ENCODE measurements at regions not wholly inside any gene's neighbourhood (a gene's known extent, or its start where the extent isn't known, plus 50 kb on each side); places are given as distances from the start of the nearest gene placed in this dataset.

- no peaks in the 10 kb centered on the region for H3K36me3 ChIP-seq (ENCODE audit: control insufficient read depth in 1 of 2, insufficient read depth in 2 of 2, low read length in 2 of 2)
- POLR2A ChIA-PET, result interaction anchor here (0.7 kb wide), 1 partner anchor 498 kb away, joined by 3 read pairs; no protein-coding TSS in a partner anchor
- H3K9me3 ChIP-seq (ENCODE audit: control insufficient read depth in 1 of 2, insufficient read depth in 1 of 2, low read depth in 1 of 2, low read length in 2 of 2), result no peaks in the 10 kb centered on the region
- BruUV-seq (replicated peaks), result no TSS peak
- H3K9ac ChIP-seq (ENCODE audit: low read length), result no peak overlapping the region
- intact Hi-C loops (cut with micrococcal nuclease), result no loop called here
- H3K27ac ChIP-seq (ENCODE audit: low read depth, low read length), result no peak overlapping the region
- TF ChIP-seq CEBPB (IDR thresholded peaks at IDR 0.05; ENCODE audit: low read depth) (peak; percentile 50; the same call in 1 of the 2 replicates), EGR1 (IDR thresholded peaks at IDR 0.05; ENCODE audit: low read depth) (no peak), JUND (IDR thresholded peaks at IDR 0.05) (0 out of 2 replicates have a peak, but pooled peaks have one; percentile 32), ELF1 (IDR thresholded peaks at IDR 0.05; ENCODE audit: borderline replicate concordance, low read depth) (no peak), FOSL1 (IDR thresholded peaks at IDR 0.05; ENCODE audit: low read depth) (peak; percentile 58)
- H2AFZ ChIP-seq (ENCODE audit: low read depth, low read length, poor library complexity, severe bottlenecking), result no peak overlapping the region
- no peak overlapping the region for H3K4me3 ChIP-seq (replicated peaks in 1 of 2; ENCODE audit: low read depth in 1 of 2, low read length in 2 of 2)
- RAD21 ChIA-PET (ENCODE audit: low non-redundant PET in 1 of 2, low total read pairs in 2 of 2, uncharacterized antibody in 2 of 2, unreplicated experiment in 2 of 2), result no interaction called here
- ATAC-seq (peak; percentile 55; the same call in 1 of the 2 replicates), DNase-seq (ENCODE audit: low read depth, low spot score) (peak; percentile 4)
- CTCF ChIA-PET, result no interaction called here
- peaks cover 2 to 5% of the 10 kb centered on the region in 2 experiments; a peak in 2 of 4 replicates for H3K4me1 ChIP-seq (ENCODE audit: control insufficient read depth in 1 of 2, insufficient read depth in 2 of 2, low read length in 2 of 2)
- H3K79me2 ChIP-seq (ENCODE audit: insufficient read depth, low read length), result no peaks in the 10 kb centered on the region
- 0 out of 2 replicates have a peak overlapping the region, but pooled peaks have one; percentile 6 for H3K4me2 ChIP-seq (ENCODE audit: low read length)
- no peaks in the 10 kb centered on the region for H3K9me2 ChIP-seq (ENCODE audit: insufficient read depth)
- no peaks in the 10 kb centered on the region for H4K20me1 ChIP-seq (ENCODE audit: insufficient read depth)
- H3K27me3 ChIP-seq (ENCODE audit: insufficient read depth, low read length), result no peaks in the 10 kb centered on the region
These were observed 383.0 kb upstream of the PMFBP1 start for GRCh38 chr16:72554935-72555334.

GRCh38 chr16:72552654-72553053 lies 380.7 kb upstream of the PMFBP1 start:
- BruUV-seq (replicated peaks), result no TSS peak
- Histone ChIP-seq H4K20me1 (ENCODE audit: insufficient read depth) (no peaks in the 10 kb centered on the region), H3K79me2 (ENCODE audit: insufficient read depth, low read length) (no peaks in the 10 kb centered on the region), H2AFZ (ENCODE audit: low read depth, low read length, poor library complexity, severe bottlenecking) (no peak overlapping the region), H3K36me3 (ENCODE audit: control insufficient read depth in 1 of 2, insufficient read depth in 2 of 2, low read length in 2 of 2) (no peaks in the 10 kb centered on the region), H3K9ac (ENCODE audit: low read length) (no peak overlapping the region), H3K4me1 (ENCODE audit: control insufficient read depth in 1 of 2, insufficient read depth in 2 of 2, low read length in 2 of 2) (peaks cover 2 to 5% of the 10 kb centered on the region in 2 experiments; a peak in 2 of 4 replicates), H3K9me2 (ENCODE audit: insufficient read depth) (no peaks in the 10 kb centered on the region), H3K4me2 (ENCODE audit: low read length) (no peak overlapping the region), H3K9me3 (ENCODE audit: control insufficient read depth in 1 of 2, insufficient read depth in 1 of 2, low read depth in 1 of 2, low read length in 2 of 2) (no peaks in the 10 kb centered on the region), H3K27me3 (ENCODE audit: insufficient read depth, low read length) (no peaks in the 10 kb centered on the region), H3K4me3 (replicated peaks in 1 of 2; ENCODE audit: low read depth in 1 of 2, low read length in 2 of 2) (no peak overlapping the region), H3K27ac (ENCODE audit: low read depth, low read length) (no peak overlapping the region)
- TF ChIP-seq SRF (IDR thresholded peaks at IDR 0.05; ENCODE audit: low read depth), result no peak
- no peak for TF ChIP-seq ATF3 (IDR thresholded peaks at IDR 0.05)
- no peak for TF ChIP-seq POLR2A (IDR thresholded peaks at IDR 0.05; ENCODE audit: borderline replicate concordance, extremely low read depth, insufficient read depth, insufficient read length)
- no peak for TF ChIP-seq ZBTB33 (IDR thresholded peaks at IDR 0.05; ENCODE audit: extremely low read depth, insufficient replicate concordance, low read length)
- TF ChIP-seq EZH2 (IDR thresholded peaks at IDR 0.05), result no peak
- TF ChIP-seq FOSL1 (IDR thresholded peaks at IDR 0.05; ENCODE audit: low read depth), result no peak
- no peak for TF ChIP-seq REST (IDR thresholded peaks at IDR 0.05; ENCODE audit: low read depth)
- TF ChIP-seq ZFX (IDR thresholded peaks at IDR 0.05), result no peak
- TF ChIP-seq CEBPB (IDR thresholded peaks at IDR 0.05; ENCODE audit: low read depth), result no peak
- no peak for TF ChIP-seq EZH2phosphoT487 (IDR thresholded peaks at IDR 0.05; ENCODE audit: borderline replicate concordance)
- no peak for TF ChIP-seq TCF7L2 (IDR thresholded peaks at IDR 0.05; ENCODE audit: borderline replicate concordance, extremely low read depth, insufficient read depth, insufficient read length)
- no peak for TF ChIP-seq SIN3A (IDR thresholded peaks at IDR 0.05; ENCODE audit: low read depth)
- no peak for TF ChIP-seq YY1 (IDR thresholded peaks at IDR 0.05; ENCODE audit: extremely low read depth, insufficient replicate concordance, low read depth, low read length)
- no peak for TF ChIP-seq ELF1 (IDR thresholded peaks at IDR 0.05; ENCODE audit: borderline replicate concordance, low read depth)
- ATAC-seq, result no peak
- DNase-seq (ENCODE audit: low read depth, low spot score), result no peak
- RAD21 ChIA-PET (ENCODE audit: low non-redundant PET in 1 of 2, low total read pairs in 2 of 2, uncharacterized antibody in 2 of 2, unreplicated experiment in 2 of 2), result no interaction called here
- CTCF ChIA-PET, result no interaction called here
- intact Hi-C loops (cut with micrococcal nuclease), result no loop called here
- POLR2A ChIA-PET, result no interaction called here

Measured in HCT116 (cell line).